ENCODE measurements at regions not wholly inside any gene's neighbourhood (a gene's known extent, or its start where the extent isn't known, plus 50 kb on each side); places are given as distances from the start of the nearest gene placed in this dataset.

GRCh38 chr15:49721091-49721490, 100.2 kb downstream of the DTWD1 start:
- peaks cover 6 to 17% (median 13%) of the 10 kb centered on the region in 7 donors for H3K9me3 Mint-ChIP-seq
- peaks cover 0 to 2% of the 10 kb centered on the region in 2 donors for H3K36me3 Mint-ChIP-seq
- intact Hi-C loops (cut with micrococcal nuclease) = no loop called here
- Histone ChIP-seq H3K36me3 (replicated peaks in 1 of 2; ENCODE audit: control insufficient read depth in 1 of 2, insufficient read depth in 2 of 2, low read length in 2 of 2) (no peaks in the 10 kb centered on the region), H2AFZ (ENCODE audit: insufficient read depth, low read depth, low read length, poor library complexity, severe bottlenecking) (no peak overlapping the region), H3K27ac (ENCODE audit: low read depth in 1 of 2, low read length in 2 of 2) (peak overlapping the region in 1 of 2 donors; percentile 52), H4K20me1 (ENCODE audit: insufficient read depth, low read length) (no peaks in the 10 kb centered on the region), H3K27me3 (ENCODE audit: control insufficient read depth in 2 of 2, insufficient read depth in 2 of 2, low read length in 2 of 2) (no peaks in the 10 kb centered on the region), H3K4me1 (ENCODE audit: control insufficient read depth in 1 of 2, insufficient read depth in 2 of 2, low read length in 2 of 2) (peaks cover 49 to 54% of the 10 kb centered on the region in 2 donors), H3K4me3 (replicated peaks in 1 of 3; ENCODE audit: low read depth in 2 of 3, low read length in 3 of 3) (peak overlapping the region in 1 of 3 experiments; percentile 1), H3K4me2 (replicated peaks; ENCODE audit: extremely low read depth, low read length, poor library complexity, severe bottlenecking) (no peak overlapping the region), H3K9me3 (replicated peaks in 1 of 2; ENCODE audit: control insufficient read depth in 1 of 2, insufficient read depth in 1 of 2, low read length in 2 of 2) (peaks cover 6 to 7% of the 10 kb centered on the region in 2 donors), H3K9ac (ENCODE audit: insufficient read depth, low read length, poor library complexity, severe bottlenecking) (no peak overlapping the region), H3K79me2 (ENCODE audit: insufficient read depth, low read length) (no peaks in the 10 kb centered on the region)
- peak overlapping the region in 1 of 7 donors; percentile 70 for H3K27ac Mint-ChIP-seq
- H3K27me3 Mint-ChIP-seq (ENCODE audit: low read depth in 3 of 3) = no peaks in the 10 kb centered on the region
- no peak for TF ChIP-seq CTCF (IDR thresholded peaks at IDR 0.05)
- no peak overlapping the region for H3K4me3 Mint-ChIP-seq
- WGBS (ENCODE audit: insufficient coverage) = no CpG with 5 or more reads among the region's 1 CpG
- no peak for DNase-seq
- peaks cover 52% of the 10 kb centered on the region for H3K4me1 Mint-ChIP-seq

- Histone ChIP-seq H3K27me3 (ENCODE audit: control insufficient read depth in 2 of 2, insufficient read depth in 2 of 2, low read length in 2 of 2) (no peaks in the 10 kb centered on the region), H3K9ac (ENCODE audit: insufficient read depth, low read length, poor library complexity, severe bottlenecking) (no peak overlapping the region), H3K4me3 (replicated peaks in 1 of 3; ENCODE audit: low read depth in 2 of 3, low read length in 3 of 3) (peak overlapping the region in 1 of 3 experiments; percentile 1), H4K20me1 (ENCODE audit: insufficient read depth, low read length) (no peaks in the 10 kb centered on the region), H3K9me3 (replicated peaks in 1 of 2; ENCODE audit: control insufficient read depth in 1 of 2, insufficient read depth in 1 of 2, low read length in 2 of 2) (peaks cover 8 to 13% of the 10 kb centered on the region in 2 donors), H3K4me2 (replicated peaks; ENCODE audit: extremely low read depth, low read length, poor library complexity, severe bottlenecking) (peak overlapping the region; percentile 7), H3K79me2 (ENCODE audit: insufficient read depth, low read length) (no peaks in the 10 kb centered on the region), H2AFZ (ENCODE audit: insufficient read depth, low read depth, low read length, poor library complexity, severe bottlenecking) (no peak overlapping the region), H3K4me1 (ENCODE audit: control insufficient read depth in 1 of 2, insufficient read depth in 2 of 2, low read length in 2 of 2) (peaks cover 44 to 49% of the 10 kb centered on the region in 2 donors), H3K36me3 (replicated peaks in 1 of 2; ENCODE audit: control insufficient read depth in 1 of 2, insufficient read depth in 2 of 2, low read length in 2 of 2) (no peaks in the 10 kb centered on the region), H3K27ac (ENCODE audit: low read depth in 1 of 2, low read length in 2 of 2) (peak overlapping the region in 1 of 2 donors; percentile 52)
- intact Hi-C loops (cut with micrococcal nuclease) = no loop called here
- H3K4me1 Mint-ChIP-seq = peaks cover 48% of the 10 kb centered on the region
- peak overlapping the region in 4 of 7 donors; percentile 29 to 86 (median 50) for H3K27ac Mint-ChIP-seq
- H3K4me3 Mint-ChIP-seq = no peak overlapping the region
- WGBS (ENCODE audit: insufficient coverage) = no CpG with 5 or more reads among the region's 1 CpG
- peaks cover 12 to 22% (median 18%) of the 10 kb centered on the region in 7 donors for H3K9me3 Mint-ChIP-seq
- no peak for TF ChIP-seq CTCF (IDR thresholded peaks at IDR 0.05)
- peaks cover 3% of the 10 kb centered on the region in 2 donors for H3K36me3 Mint-ChIP-seq
- DNase-seq = peak in 1 of 3 donors; percentile 26
- no peaks in the 10 kb centered on the region for H3K27me3 Mint-ChIP-seq (ENCODE audit: low read depth in 3 of 3)
Observed at GRCh38 chr15:49721621-49722020, 100.8 kb downstream of the DTWD1 start.

All from CD14-positive monocyte (primary cell).